Tibial nerve (tissue), 4 donors: ENCODE measurements at regions not wholly inside any gene's neighbourhood (a gene's known extent, or its start where the extent isn't known, plus 50 kb on each side); places are given as distances from the start of the nearest gene placed in this dataset.

Source experiments
- EP300 ChIP-seq, 2 donors: sonication (generic); formaldehyde crosslinking; IDR thresholded peaks; one replicate each; pipeline ENCODE4 v1.6.1; 2017; ENCODE audit warnings: antibody characterized with exemption in 2 of 2, mild to moderate bottlenecking in 1 of 2
- TF ChIP-seq, protein P1 (sequence below), 5 experiments: fragments of 200-600 bp in 3 of 5; fragments of 450-650 bp in 2 of 5; sonication (generic) in 3 of 5; IDR thresholded peaks; one replicate each; pipeline ENCODE4 v1.5.1; 2016 to 2019; ENCODE audit warnings: antibody characterized with exemption in 5 of 5, mild to moderate bottlenecking in 3 of 5, moderate library complexity in 2 of 5

DNA sequence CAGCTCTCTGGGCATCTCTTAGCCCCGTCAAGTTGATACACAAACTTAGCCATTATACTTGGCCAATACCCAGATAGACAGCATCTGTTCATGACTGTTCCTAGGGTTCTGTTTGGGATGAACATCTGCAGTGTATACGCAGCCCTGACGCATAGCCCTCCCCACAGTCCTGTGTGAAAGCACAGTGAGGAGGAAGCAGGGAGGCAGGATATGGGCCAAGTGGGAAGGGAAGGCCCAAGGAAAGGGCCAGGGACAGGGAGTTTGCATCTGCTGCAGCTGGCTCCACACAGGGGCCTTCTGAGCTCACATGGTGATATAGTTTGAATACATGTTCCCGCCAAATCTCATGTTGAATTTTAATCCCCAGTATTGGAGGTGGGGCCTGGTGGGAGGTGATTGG is 80.2 kb downstream of the CMPK2 start:
- TF ChIP-seq, protein P1, sequence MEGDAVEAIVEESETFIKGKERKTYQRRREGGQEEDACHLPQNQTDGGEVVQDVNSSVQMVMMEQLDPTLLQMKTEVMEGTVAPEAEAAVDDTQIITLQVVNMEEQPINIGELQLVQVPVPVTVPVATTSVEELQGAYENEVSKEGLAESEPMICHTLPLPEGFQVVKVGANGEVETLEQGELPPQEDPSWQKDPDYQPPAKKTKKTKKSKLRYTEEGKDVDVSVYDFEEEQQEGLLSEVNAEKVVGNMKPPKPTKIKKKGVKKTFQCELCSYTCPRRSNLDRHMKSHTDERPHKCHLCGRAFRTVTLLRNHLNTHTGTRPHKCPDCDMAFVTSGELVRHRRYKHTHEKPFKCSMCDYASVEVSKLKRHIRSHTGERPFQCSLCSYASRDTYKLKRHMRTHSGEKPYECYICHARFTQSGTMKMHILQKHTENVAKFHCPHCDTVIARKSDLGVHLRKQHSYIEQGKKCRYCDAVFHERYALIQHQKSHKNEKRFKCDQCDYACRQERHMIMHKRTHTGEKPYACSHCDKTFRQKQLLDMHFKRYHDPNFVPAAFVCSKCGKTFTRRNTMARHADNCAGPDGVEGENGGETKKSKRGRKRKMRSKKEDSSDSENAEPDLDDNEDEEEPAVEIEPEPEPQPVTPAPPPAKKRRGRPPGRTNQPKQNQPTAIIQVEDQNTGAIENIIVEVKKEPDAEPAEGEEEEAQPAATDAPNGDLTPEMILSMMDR (IDR thresholded peaks at IDR 0.05) = no peak
- no peak for TF ChIP-seq EP300 (IDR thresholded peaks at IDR 0.05)
